HG02970 (cell line): ENCODE measurements at regions not wholly inside any gene's neighbourhood (a gene's known extent, or its start where the extent isn't known, plus 50 kb on each side); places are given as distances from the start of the nearest gene placed in this dataset.

Source experiments
- ATAC-seq: cut with Tn5 transposase; IDR thresholded peaks from one replicate; pipeline ENCODE4 v1.9.1; 2021; ENCODE audit warnings: mild to moderate bottlenecking, moderate library complexity, moderate number of reproducible peaks; ENCODE audit not compliant: unreplicated experiment, low FRiP score

DNA sequence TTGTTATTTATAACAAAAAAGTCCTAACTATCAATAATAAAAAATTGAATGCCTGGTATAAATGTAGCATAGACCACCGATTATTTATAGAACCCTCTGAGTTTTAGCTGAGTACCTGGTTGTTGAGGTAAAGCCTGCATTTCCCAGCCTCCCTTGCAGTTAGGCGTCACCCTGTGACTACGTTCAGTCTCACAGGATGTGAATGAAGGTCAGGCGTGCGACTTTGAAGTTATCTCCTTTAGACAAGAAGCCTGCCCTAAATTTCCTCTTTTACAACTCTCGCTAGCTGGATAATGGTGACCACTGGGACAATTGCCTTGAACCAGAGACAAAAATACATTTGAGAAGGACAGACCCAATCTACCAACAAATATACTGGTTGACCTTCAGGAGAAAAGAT lies 67.5 kb upstream of the TES start:
- ATAC-seq = no peak

- peak; percentile 61 for ATAC-seq
Observed at GRCh38 chr7:116145245-116145852, 65.0 kb upstream of the TES start.

- no peak for ATAC-seq
Observed at GRCh38 chr7:116148108-116148507, 62.2 kb upstream of the TES start.

- ATAC-seq = no peak
Observed at GRCh38 chr7:116148626-116149025, 61.7 kb upstream of the TES start.

DNA sequence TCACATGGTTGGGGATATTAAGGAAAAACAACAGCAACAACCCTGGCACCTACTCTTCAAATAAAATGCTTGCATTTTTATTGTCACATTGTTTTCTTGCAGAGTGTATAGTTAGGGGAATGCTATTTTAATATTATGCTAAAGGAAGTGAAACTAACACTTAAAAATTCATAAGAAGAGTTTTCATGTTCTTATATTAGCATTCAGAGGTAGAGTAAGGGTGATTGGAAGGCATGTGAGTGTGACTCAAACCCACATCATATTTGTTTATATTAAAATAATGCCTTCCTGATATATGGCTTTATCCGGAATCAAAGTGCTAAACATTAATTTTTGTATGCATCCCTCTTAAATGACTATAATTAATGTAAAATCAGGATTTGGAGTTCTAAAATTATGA lies 59.8 kb upstream of the TES start:
- peak; percentile 73 for ATAC-seq

- ATAC-seq = no peak
Observed at GRCh38 chr7:116152276-116152675, 58.1 kb upstream of the TES start.

DNA sequence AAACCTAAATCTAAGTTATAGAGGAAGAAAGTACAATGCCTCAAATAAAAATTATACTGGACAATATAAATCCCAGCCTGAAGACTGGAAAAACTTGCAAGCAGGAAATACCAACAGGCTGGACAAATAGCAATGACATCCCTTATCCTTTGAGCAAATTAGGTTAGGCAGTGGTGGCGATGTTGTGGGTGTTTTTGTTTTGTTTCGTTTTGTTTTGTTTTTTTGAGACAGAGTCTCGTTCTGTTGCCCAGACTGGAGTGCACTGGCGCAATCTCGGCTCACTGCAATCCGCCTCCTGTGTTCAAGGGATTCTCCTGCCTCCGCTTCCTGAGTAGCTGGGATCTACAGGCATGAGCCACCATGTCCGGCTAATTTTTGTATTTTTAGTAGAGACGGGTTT lies 57.3 kb upstream of the TES start:
- ATAC-seq = no peak

DNA sequence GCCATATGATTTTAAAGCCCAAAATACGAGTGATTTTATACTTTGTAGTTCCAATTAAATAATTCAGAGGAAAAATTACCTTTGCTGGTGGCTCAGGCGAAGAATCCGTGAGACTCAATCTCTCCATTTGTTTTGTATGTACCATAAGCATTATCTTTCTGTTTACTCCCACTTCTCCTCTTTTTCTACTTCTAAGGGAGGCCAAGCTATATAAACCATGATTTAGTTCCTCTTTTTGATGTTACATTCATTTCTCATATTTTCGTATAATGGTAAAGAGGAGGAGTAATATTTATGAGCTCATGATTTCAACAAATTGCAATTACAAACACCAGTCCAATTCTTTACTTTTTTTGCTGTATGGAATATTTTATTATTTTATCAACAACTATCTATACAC lies 50.6 kb upstream of the TES start:
- no peak for ATAC-seq
